Mucosa of descending colon (tissue), 3 donors: ENCODE measurements at regions not wholly inside any gene's neighbourhood (a gene's known extent, or its start where the extent isn't known, plus 50 kb on each side); places are given as distances from the start of the nearest gene placed in this dataset.

Experiments
- ATAC-seq: fragments of 200-7000 bp; cut with Tn5 transposase; one replicate; pipeline ENCODE4 v1.9.1; 2020; ENCODE audit warnings: mild to moderate bottlenecking, moderate library complexity
- DNase-seq, 3 donors: peaks; one replicate each; pipeline ENCODE4 v3.0.0-alpha.2; 2020
- H3K36me3 ChIP-seq: fragments of 200-600 bp; one replicate; pipeline ENCODE4 v1.8.0; 2021; ENCODE audit warnings: low read depth, mild to moderate bottlenecking
- H3K4me1 ChIP-seq: fragments of 200-600 bp; one replicate; pipeline ENCODE4 v1.8.0; 2021; ENCODE audit warnings: low read depth, mild to moderate bottlenecking
- H3K4me3 ChIP-seq: fragments of 200-600 bp; one replicate; pipeline ENCODE4 v1.8.0; 2021; ENCODE audit warnings: mild to moderate bottlenecking
- H3K9me3 ChIP-seq: fragments of 200-600 bp; one replicate; pipeline ENCODE4 v1.8.0; 2021; ENCODE audit warnings: mild to moderate bottlenecking
- intact Hi-C, 2 donors: fragments of 100-400 bp; cut with DNase I in 1 of 2; cut with micrococcal nuclease in 1 of 2; formaldehyde crosslinking; loops; one replicate each; pipeline versions ENCODE4 v1.11.0 to v1.11.1; 2022; cut with DNase I, micrococcal nuclease
- TF ChIP-seq, protein P1 (sequence below): fragments of 200-600 bp; IDR thresholded peaks from one replicate; pipeline ENCODE4 v1.8.0; 2022; ENCODE audit warnings: antibody characterized with exemption, mild to moderate bottlenecking
- donor health status: DM: no; HTN: no; CAD: no; lungs with moderate emphysema.
- donor health status: DM: no; HTN: no; CAD: no.
- donor health status: DM: no; HTN: yes; CAD: no.

DNA sequence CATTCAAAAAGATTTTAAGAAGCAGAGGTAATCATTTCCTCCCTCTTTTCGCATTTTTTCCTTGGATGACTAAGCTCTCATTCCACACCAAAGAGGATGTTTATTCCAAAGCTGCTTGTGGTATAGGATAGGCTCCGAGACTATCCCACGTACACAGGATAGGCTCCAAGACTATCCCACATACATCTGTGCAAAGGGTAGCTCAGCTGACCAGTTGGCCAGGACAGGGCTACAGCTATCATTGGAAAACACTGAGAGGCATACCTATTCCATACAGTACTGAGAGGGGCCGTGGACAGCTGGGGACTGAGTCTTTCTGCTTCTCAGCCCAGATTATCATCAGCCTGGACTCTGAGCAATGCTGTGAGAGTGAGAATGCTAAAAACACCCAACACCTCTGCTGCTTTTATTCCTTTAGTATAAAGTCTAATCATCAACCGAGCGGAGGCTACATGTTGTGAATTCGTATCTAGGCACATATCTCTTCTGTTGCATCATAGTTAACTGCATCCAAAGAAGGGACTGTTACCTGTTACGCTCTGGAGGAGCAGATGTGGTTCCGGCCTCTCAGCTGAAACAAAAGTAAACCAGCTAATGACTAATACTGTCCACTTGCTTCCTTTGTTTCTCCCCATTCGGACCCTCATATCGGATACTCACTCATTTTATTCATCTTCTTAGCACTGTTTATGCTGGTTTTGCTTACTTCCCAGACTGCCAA, 141.0 kb downstream of the TNFSF18 start:
- DNase-seq = no peak
- Histone ChIP-seq H3K4me3 (no peak overlapping the region), H3K36me3 (no peaks in the 10 kb centered on the region), H3K9me3 (peaks cover 7% of the 10 kb centered on the region), H3K4me1 (no peaks in the 10 kb centered on the region)
- ATAC-seq = peak; percentile 31
- intact Hi-C loops = no loop called here
- TF ChIP-seq, protein P1, sequence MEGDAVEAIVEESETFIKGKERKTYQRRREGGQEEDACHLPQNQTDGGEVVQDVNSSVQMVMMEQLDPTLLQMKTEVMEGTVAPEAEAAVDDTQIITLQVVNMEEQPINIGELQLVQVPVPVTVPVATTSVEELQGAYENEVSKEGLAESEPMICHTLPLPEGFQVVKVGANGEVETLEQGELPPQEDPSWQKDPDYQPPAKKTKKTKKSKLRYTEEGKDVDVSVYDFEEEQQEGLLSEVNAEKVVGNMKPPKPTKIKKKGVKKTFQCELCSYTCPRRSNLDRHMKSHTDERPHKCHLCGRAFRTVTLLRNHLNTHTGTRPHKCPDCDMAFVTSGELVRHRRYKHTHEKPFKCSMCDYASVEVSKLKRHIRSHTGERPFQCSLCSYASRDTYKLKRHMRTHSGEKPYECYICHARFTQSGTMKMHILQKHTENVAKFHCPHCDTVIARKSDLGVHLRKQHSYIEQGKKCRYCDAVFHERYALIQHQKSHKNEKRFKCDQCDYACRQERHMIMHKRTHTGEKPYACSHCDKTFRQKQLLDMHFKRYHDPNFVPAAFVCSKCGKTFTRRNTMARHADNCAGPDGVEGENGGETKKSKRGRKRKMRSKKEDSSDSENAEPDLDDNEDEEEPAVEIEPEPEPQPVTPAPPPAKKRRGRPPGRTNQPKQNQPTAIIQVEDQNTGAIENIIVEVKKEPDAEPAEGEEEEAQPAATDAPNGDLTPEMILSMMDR = no peak

GRCh38 chr1:172912765-172913260, 137.9 kb downstream of the TNFSF18 start:
- DNase-seq (no peak), ATAC-seq (no peak)
- intact Hi-C loops = no loop called here
- no peak overlapping the region for H3K4me3 ChIP-seq
- no peaks in the 10 kb centered on the region for H3K36me3 ChIP-seq
- TF ChIP-seq, protein P1 = no peak
- H3K9me3 ChIP-seq = peaks cover 7% of the 10 kb centered on the region
- no peaks in the 10 kb centered on the region for H3K4me1 ChIP-seq

- ATAC-seq (no peak), DNase-seq (no peak)
- TF ChIP-seq, protein P1 = no peak
- H3K4me1 ChIP-seq = no peaks in the 10 kb centered on the region
- no peak overlapping the region for H3K4me3 ChIP-seq
- peaks cover 7% of the 10 kb centered on the region for H3K9me3 ChIP-seq
- intact Hi-C loops = no loop called here
- H3K36me3 ChIP-seq = no peaks in the 10 kb centered on the region
These were observed 136.1 kb downstream of the TNFSF18 start for GRCh38 chr1:172914501-172915144.

DNA sequence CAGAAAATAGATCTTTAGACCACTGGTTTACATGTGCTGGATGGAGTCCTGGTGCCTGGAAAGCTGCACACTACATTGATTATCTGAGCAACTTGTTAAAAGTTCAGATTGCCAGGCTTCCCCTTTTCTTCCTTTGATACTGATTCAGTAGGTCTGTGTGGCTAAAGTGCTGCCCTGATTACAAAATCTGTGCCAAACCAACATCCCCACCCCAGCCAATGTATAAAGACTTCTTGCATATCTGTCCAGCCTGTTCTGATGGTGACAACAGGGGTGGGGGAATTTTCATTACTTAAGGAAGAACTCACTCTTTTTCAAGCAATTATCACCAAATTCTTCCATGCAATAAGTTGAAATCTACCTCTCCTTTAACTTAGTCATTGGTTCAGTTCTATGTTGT, 135.5 kb downstream of the TNFSF18 start:
- Histone ChIP-seq H3K4me3 (no peak overlapping the region), H3K36me3 (no peaks in the 10 kb centered on the region), H3K9me3 (peaks cover 7% of the 10 kb centered on the region), H3K4me1 (no peaks in the 10 kb centered on the region)
- DNase-seq (no peak), ATAC-seq (no peak)
- TF ChIP-seq, protein P1 = no peak
- intact Hi-C loops = no loop called here

DNA sequence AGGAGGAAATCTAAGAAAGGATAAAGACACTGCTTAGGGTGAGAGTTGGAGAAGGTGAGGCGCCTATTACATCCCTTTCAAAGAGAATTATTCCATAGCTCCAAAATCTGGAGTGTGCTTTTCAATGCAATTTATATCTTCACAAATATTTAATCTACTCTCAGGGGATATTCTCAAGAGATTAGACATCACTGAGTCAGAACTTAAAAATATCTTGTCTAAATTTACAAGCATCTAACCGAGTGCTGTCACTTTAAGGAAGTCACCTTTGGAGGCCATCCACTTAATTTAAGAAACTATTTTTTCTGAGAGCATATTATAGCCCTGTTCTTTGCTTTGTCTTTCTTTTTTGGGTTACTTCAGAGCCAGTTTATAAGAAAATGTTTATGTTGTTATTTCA, 134.6 kb downstream of the TNFSF18 start:
- no peak for ATAC-seq
- TF ChIP-seq, protein P1 = no peak
- intact Hi-C loops = no loop called here

More for the DNA sequence above, 134.6 kb downstream of the TNFSF18 start:
- H3K9me3 ChIP-seq = peaks cover 7% of the 10 kb centered on the region
- no peaks in the 10 kb centered on the region for H3K4me1 ChIP-seq
- H3K4me3 ChIP-seq = no peak overlapping the region
- H3K36me3 ChIP-seq = no peaks in the 10 kb centered on the region
- no peak for DNase-seq
